K562 (cell line): ENCODE measurements at regions not wholly inside any gene's neighbourhood (a gene's known extent, or its start where the extent isn't known, plus 50 kb on each side); places are given as distances from the start of the nearest gene placed in this dataset.
A peak's percentile ranks its signal among the peaks of the same experiment; 100 is the strongest.

Experiments used
- CHD2 ChIP-seq: IDR thresholded peaks from 2 replicates; pipeline ENCODE4 v1.6.1; 2011; ENCODE audit warnings: low read depth, low read length
- CREB5 ChIP-seq: fragments of 250-450 bp; sonication (Bioruptor Pico); IDR thresholded peaks from 2 replicates; pipeline ENCODE4 v1.5.0; 2020; ENCODE audit warnings: mild to moderate bottlenecking
- CXXC5 ChIP-seq: fragments of 250-450 bp; sonication (Bioruptor Pico); IDR thresholded peaks from 2 replicates; pipeline ENCODE4 v1.8.0; 2022; ENCODE audit warnings: inconsistent platforms, mild to moderate bottlenecking, moderate library complexity
- E2F5 ChIP-seq: sonication (generic); formaldehyde crosslinking; IDR thresholded peaks from 2 replicates; pipeline ENCODE4 v1.8.0; 2022; ENCODE audit warnings: mild to moderate bottlenecking, missing genetic modification reagents
- ESRRA ChIP-seq: fragments of 450-650 bp; IDR thresholded peaks from 2 replicates; pipeline ENCODE4 v1.6.1; 2014; ENCODE audit warnings: low read depth, mild to moderate bottlenecking, moderate library complexity, borderline replicate concordance
- FOXJ2 ChIP-seq: fragments of 200-800 bp; sonication (Bioruptor generic); IDR thresholded peaks from 2 replicates; pipeline ENCODE4 v1.6.1; 2016; ENCODE audit warnings: missing genetic modification characterization, missing compliant biosample characterization
- GABPA ChIP-seq: fragments of 200-800 bp; sonication (Bioruptor generic); conservative IDR thresholded peaks from 2 replicates; pipeline ENCODE4 v1.6.1; 2016; ENCODE audit warnings: low read depth, missing genetic modification characterization, missing compliant biosample characterization
- HNRNPK ChIP-seq: fragments of 200-400 bp; formaldehyde crosslinking; IDR thresholded peaks from one replicate; pipeline ENCODE4 v1.6.1; 2018; ENCODE audit warnings: mild to moderate bottlenecking, low read depth, low read length; ENCODE audit not compliant: poor library complexity, severe bottlenecking
- L3MBTL2 ChIP-seq: fragments of 450-650 bp; IDR thresholded peaks from 2 replicates; pipeline ENCODE4 v1.6.1; 2016; ENCODE audit warnings: mild to moderate bottlenecking, moderate library complexity
- MEF2A ChIP-seq: IDR thresholded peaks from 2 replicates; pipeline ENCODE4 v1.6.1; 2011; ENCODE audit warnings: low read depth, mild to moderate bottlenecking, low read length, moderate library complexity; ENCODE audit not compliant: control insufficient read depth
- MTA2 ChIP-seq: fragments of 450-650 bp; IDR thresholded peaks from 2 replicates; pipeline ENCODE4 v1.6.1; 2016; ENCODE audit warnings: low read depth
- POLR2H ChIP-seq: IDR thresholded peaks from 2 replicates; pipeline ENCODE4 v1.6.1; 2016; ENCODE audit warnings: missing genetic modification characterization, low read depth, mild to moderate bottlenecking, control low read depth, missing compliant biosample characterization, moderate library complexity
- RAD51 ChIP-seq: fragments of 450-650 bp; IDR thresholded peaks from 2 replicates; pipeline ENCODE4 v1.7.1; 2016; ENCODE audit warnings: low read depth, mild to moderate bottlenecking, borderline replicate concordance
- RBFOX2 ChIP-seq: fragments of 200-400 bp; formaldehyde crosslinking; IDR thresholded peaks from 2 replicates; pipeline ENCODE4 v1.6.1; 2017; ENCODE audit warnings: low read depth, mild to moderate bottlenecking, low read length, moderate library complexity
- RBM34 ChIP-seq: fragments of 200-400 bp; formaldehyde crosslinking; IDR thresholded peaks from 2 replicates; pipeline ENCODE4 v1.6.1; 2018; ENCODE audit warnings: low read length, borderline replicate concordance; ENCODE audit not compliant: insufficient read depth
- SMC3 ChIP-seq: conservative IDR thresholded peaks from 2 replicates; pipeline ENCODE4 v1.6.1; 2011; ENCODE audit warnings: low read depth, low read length, improper control_type of control experiment; ENCODE audit not compliant: insufficient read depth
- SNIP1 ChIP-seq: fragments of 450-650 bp; IDR thresholded peaks from 2 replicates; pipeline ENCODE4 v1.7.1; 2017; ENCODE audit warnings: low read depth, mild to moderate bottlenecking
- SREBF1 ChIP-seq: fragments of 150-350 bp; IDR thresholded peaks from 2 replicates; pipeline ENCODE4 v1.6.1; 2014; ENCODE audit warnings: antibody characterized with exemption, low read depth, low read length, borderline replicate concordance
- ZBTB17 ChIP-seq: fragments of 450-650 bp; formaldehyde crosslinking; IDR thresholded peaks from 2 replicates; pipeline ENCODE4 v1.4.0; 2020; ENCODE audit warnings: mild to moderate bottlenecking
- ZFPM2 ChIP-seq: fragments of 250-450 bp; sonication (Bioruptor Pico); IDR thresholded peaks from 2 replicates; pipeline ENCODE4 v1.5.1; 2022; ENCODE audit warnings: mild to moderate bottlenecking
- ZNF395 ChIP-seq: fragments of 200-800 bp; sonication (Bioruptor generic); IDR thresholded peaks from 2 replicates; pipeline ENCODE4 v1.6.1; 2017; ENCODE audit warnings: missing genetic modification characterization, missing compliant biosample characterization
- ZNF589 ChIP-seq: fragments of 200-800 bp; sonication (Bioruptor generic); IDR thresholded peaks from 2 replicates; pipeline ENCODE4 v1.6.1; 2016; ENCODE audit warnings: low read depth, missing genetic modification characterization, missing compliant biosample characterization
- TF ChIP-seq, protein P1 (sequence below): fragments of 200-400 bp; formaldehyde crosslinking; IDR thresholded peaks from 2 replicates; pipeline ENCODE4 v1.6.1; 2017; ENCODE audit warnings: mild to moderate bottlenecking, low read depth, low read length, moderate library complexity

DNA sequence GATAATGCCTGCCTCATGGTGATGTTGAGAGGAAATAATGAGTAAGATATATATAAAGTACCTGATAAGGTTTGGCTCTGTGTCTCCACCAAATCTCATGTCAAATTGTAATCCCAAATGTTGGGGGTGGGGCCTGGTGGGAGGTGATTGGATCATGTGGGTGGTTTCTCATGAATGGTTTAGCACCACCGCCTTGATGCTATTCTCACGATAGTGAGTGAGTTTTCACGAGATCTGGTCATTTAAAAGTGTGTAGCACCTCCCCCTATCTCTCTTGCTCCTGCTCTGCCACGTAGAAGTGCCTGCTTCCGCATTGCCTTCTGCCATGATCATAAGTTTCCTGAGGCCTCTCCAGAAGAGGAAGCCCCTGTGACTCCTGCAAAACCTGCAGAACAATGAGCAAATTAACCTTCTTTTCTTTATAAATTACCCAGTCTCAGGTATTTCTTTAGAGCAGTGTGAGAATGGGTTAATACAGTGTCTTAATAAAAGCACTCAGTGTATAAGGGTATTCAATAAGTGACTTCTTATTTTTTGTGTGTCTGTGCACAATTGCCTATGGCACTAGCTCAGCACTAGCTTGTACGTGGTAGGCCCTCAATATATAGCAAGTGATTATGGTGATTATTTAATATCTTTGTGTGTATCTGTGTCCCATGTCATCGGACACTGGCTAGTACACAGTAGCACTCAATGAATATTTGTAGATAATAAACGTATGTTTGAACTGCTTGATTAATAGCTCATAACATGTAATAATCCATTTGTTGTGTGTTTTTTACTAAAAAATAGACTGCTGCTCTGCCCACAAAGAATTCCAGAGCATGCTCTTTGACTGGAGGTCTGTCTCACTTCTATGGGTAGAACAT lies 138.1 kb upstream of the LMNTD1 start (continued):
- TF ChIP-seq E2F5 (CRISPR knock-in tag) (no peak), GABPA (no peak), RAD51 (no peak), ZNF395 (peak; percentile 3; the same call in 1 of the 2 replicates), ZBTB17 (peak; percentile 22; the same call in 1 of the 2 replicates), MTA2 (no peak), POLR2H (tag) (peak; percentile 93), ESRRA (no peak), HNRNPK (no peak), L3MBTL2 (peak; percentile 53), SMC3 (no peak), FOXJ2 (tag) (no peak), MEF2A (no peak), ZFPM2 (CRISPR knock-in tag) (peak; percentile 75; the same call in 1 of the 2 replicates), CHD2 (peak; percentile 66), CREB5 (CRISPR knock-in tag) (peak; percentile 43; the same call in 1 of the 2 replicates), RBFOX2 (0 out of 2 replicates have a peak, but pooled peaks have one; percentile 27), ZNF589 (CRISPR knock-in tag) (peak; percentile 13), RBM34 (no peak), SREBF1 (no peak), CXXC5 (peak; percentile 37; the same call in 1 of the 2 replicates), SNIP1 (no peak)
- TF ChIP-seq, protein P1, sequence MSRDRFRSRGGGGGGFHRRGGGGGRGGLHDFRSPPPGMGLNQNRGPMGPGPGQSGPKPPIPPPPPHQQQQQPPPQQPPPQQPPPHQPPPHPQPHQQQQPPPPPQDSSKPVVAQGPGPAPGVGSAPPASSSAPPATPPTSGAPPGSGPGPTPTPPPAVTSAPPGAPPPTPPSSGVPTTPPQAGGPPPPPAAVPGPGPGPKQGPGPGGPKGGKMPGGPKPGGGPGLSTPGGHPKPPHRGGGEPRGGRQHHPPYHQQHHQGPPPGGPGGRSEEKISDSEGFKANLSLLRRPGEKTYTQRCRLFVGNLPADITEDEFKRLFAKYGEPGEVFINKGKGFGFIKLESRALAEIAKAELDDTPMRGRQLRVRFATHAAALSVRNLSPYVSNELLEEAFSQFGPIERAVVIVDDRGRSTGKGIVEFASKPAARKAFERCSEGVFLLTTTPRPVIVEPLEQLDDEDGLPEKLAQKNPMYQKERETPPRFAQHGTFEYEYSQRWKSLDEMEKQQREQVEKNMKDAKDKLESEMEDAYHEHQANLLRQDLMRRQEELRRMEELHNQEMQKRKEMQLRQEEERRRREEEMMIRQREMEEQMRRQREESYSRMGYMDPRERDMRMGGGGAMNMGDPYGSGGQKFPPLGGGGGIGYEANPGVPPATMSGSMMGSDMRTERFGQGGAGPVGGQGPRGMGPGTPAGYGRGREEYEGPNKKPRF: no peak
